ENCODE measurements at regions not wholly inside any gene's neighbourhood (a gene's known extent, or its start where the extent isn't known, plus 50 kb on each side); places are given as distances from the start of the nearest gene placed in this dataset.

DNA sequence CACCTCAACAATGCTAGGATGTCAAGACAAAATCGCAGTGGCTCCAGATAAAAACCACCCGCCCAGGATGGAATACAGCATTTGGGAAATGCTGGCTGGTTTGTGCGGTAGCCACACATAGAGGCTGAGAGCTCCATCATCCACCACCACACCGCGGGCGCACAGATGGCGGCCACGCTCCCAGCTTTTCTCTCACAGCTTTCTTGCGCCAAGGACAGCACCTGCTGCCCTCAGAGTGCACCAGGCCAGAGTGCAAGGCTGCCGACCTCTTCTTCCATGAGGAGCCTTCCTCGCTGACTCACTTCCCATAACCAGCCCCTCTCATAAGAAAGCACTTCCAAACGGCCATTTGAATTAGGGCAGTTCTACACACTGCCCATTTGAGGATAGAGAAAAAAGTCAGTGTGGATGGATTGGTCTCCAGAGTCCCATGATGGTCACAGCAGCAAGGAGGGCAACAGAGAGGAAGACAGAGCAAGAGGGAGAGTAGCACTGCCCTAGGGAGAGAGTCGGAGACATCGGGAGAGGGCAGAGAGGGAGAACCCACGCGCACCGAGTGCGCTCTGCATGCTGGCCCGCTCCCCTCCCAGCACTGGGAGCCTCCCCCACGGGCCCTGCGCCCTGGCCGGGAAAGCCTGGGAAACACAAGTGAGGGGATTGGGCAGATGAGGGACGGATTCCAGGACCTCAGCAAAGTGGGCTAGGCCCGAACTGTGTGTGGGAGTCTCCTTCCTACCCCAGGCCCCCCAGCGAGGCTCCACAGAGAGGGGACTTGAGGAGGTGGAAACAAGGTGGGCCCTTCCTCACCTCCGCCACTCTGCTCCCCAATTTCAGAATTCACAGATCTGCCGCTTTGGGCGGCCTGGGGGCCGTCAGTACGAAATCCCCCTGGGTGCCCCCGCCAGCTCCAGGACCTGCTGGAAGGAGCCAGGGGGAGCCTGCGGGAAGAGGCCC is 156.9 kb downstream of the USP12 start:
- CTCF ChIA-PET: no interaction called here
- H3K36me3 ChIP-seq (ENCODE audit: control insufficient read depth in 1 of 2, insufficient read depth in 2 of 2, low read length in 2 of 2): no peaks in the 10 kb centered on the region
- ATAC-seq: no peak

More for the DNA sequence above, 156.9 kb downstream of the USP12 start:
- no peak for DNase-seq (ENCODE audit: low read depth, low spot score)
- Histone ChIP-seq H3K27me3 (ENCODE audit: insufficient read depth, low read length) (no peaks in the 10 kb centered on the region), H2AFZ (ENCODE audit: low read depth, low read length, poor library complexity, severe bottlenecking) (no peak overlapping the region), H3K27ac (ENCODE audit: low read depth, low read length) (no peak overlapping the region), H4K20me1 (ENCODE audit: insufficient read depth) (no peaks in the 10 kb centered on the region), H3K4me3 (replicated peaks in 1 of 2; ENCODE audit: low read depth in 1 of 2, low read length in 2 of 2) (no peak overlapping the region), H3K9ac (ENCODE audit: low read length) (no peak overlapping the region), H3K9me2 (ENCODE audit: insufficient read depth) (no peaks in the 10 kb centered on the region), H3K4me1 (ENCODE audit: control insufficient read depth in 1 of 2, insufficient read depth in 2 of 2, low read length in 2 of 2) (no peaks in the 10 kb centered on the region), H3K9me3 (ENCODE audit: control insufficient read depth in 1 of 2, insufficient read depth in 1 of 2, low read depth in 1 of 2, low read length in 2 of 2) (no peaks in the 10 kb centered on the region), H3K4me2 (ENCODE audit: low read length) (no peak overlapping the region), H3K79me2 (ENCODE audit: insufficient read depth, low read length) (no peaks in the 10 kb centered on the region)
- BruUV-seq (replicated peaks): no TSS peak
- ChIA-PET POLR2A (interaction anchor here (0.9 kb wide), 1 partner anchor 8 kb away, joined by 3 read pairs; no protein-coding TSS in a partner anchor), RAD21 (ENCODE audit: low non-redundant PET in 1 of 2, low total read pairs in 2 of 2, uncharacterized antibody in 2 of 2, unreplicated experiment in 2 of 2) (no interaction called here)
- intact Hi-C loops (cut with micrococcal nuclease): no loop called here
- TF ChIP-seq, protein P1, sequence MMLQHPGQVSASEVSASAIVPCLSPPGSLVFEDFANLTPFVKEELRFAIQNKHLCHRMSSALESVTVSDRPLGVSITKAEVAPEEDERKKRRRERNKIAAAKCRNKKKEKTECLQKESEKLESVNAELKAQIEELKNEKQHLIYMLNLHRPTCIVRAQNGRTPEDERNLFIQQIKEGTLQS (IDR thresholded peaks at IDR 0.05): no peak
- TF ChIP-seq RAD21 (IDR thresholded peaks at IDR 0.05; ENCODE audit: low read depth) (no peak), CBX3 (IDR thresholded peaks at IDR 0.05; ENCODE audit: low read depth) (no peak), EZH2 (IDR thresholded peaks at IDR 0.05) (no peak), TCF7L2 (IDR thresholded peaks at IDR 0.05; ENCODE audit: borderline replicate concordance, extremely low read depth, insufficient read depth, insufficient read length) (no peak), POLR2AphosphoS5 (IDR thresholded peaks at IDR 0.05; ENCODE audit: low read depth, low read length) (no peak), ZNF274 (IDR thresholded peaks at IDR 0.05; ENCODE audit: low read depth, low read length) (no peak), FOSL1 (IDR thresholded peaks at IDR 0.05; ENCODE audit: low read depth) (no peak), SRF (IDR thresholded peaks at IDR 0.05; ENCODE audit: low read depth) (no peak), EGR1 (IDR thresholded peaks at IDR 0.05; ENCODE audit: low read depth) (no peak), SIN3A (IDR thresholded peaks at IDR 0.05; ENCODE audit: low read depth) (no peak), YY1 (IDR thresholded peaks at IDR 0.05; ENCODE audit: extremely low read depth, insufficient replicate concordance, low read depth, low read length) (no peak), SP1 (IDR thresholded peaks at IDR 0.05; ENCODE audit: low read depth) (no peak), POLR2A (IDR thresholded peaks at IDR 0.05; ENCODE audit: borderline replicate concordance, extremely low read depth, insufficient read depth, insufficient read length) (no peak)
- TF ChIP-seq, protein P2, sequence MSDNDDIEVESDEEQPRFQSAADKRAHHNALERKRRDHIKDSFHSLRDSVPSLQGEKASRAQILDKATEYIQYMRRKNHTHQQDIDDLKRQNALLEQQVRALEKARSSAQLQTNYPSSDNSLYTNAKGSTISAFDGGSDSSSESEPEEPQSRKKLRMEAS (IDR thresholded peaks at IDR 0.05): no peak
